IPS-18a (cell line): ENCODE measurements at regions not wholly inside any gene's neighbourhood (a gene's known extent, or its start where the extent isn't known, plus 50 kb on each side); places are given as distances from the start of the nearest gene placed in this dataset.

ENCODE experiments used
- H3K27ac ChIP-seq: one replicate; pipeline ENCODE4 v1.5.1; 2013; ENCODE audit warnings: low read length
- H3K27me3 ChIP-seq: one replicate; pipeline ENCODE4 v1.6.1; 2013; ENCODE audit warnings: mild to moderate bottlenecking, low read length; ENCODE audit not compliant: control insufficient read depth, insufficient read depth
- H3K36me3 ChIP-seq: one replicate; pipeline ENCODE4 v1.6.1; 2013; ENCODE audit warnings: low read depth, low read length; ENCODE audit not compliant: control insufficient read depth
- H3K4me1 ChIP-seq: one replicate; pipeline ENCODE4 v1.6.1; 2013; ENCODE audit warnings: low read depth, low read length; ENCODE audit not compliant: control insufficient read depth
- H3K4me3 ChIP-seq: one replicate; pipeline ENCODE4 v1.5.1; 2013; ENCODE audit warnings: low read length
- H3K9ac ChIP-seq: one replicate; pipeline ENCODE4 v1.6.1; 2013; ENCODE audit warnings: mild to moderate bottlenecking, low read length, moderate library complexity
- H3K9me3 ChIP-seq: one replicate; pipeline ENCODE4 v1.6.1; 2013; ENCODE audit warnings: low read depth, low read length; ENCODE audit not compliant: control insufficient read depth

DNA sequence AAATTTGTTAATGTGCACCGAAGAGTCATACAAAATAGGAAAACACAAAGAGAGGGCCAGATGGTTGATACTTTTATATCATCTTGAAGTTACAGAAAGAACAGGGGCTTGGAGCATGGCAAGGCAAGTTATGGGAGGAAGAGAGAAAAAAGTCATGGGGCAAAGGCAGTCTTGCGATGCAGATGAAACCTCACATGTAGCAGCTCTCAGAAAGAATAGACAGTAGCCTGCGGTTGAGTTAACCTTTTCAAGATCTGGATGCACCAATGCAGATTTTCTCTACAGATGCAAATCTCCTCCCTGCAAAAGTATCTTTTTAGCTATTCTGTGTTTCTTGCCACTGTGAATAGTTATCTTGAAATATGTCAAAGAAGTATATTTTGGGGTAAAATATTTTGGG lies 243.9 kb downstream of the TMEM167A start:
- Histone ChIP-seq H3K27me3 (no peaks in the 10 kb centered on the region), H3K9ac (no peak overlapping the region), H3K4me3 (no peak overlapping the region), H3K36me3 (no peaks in the 10 kb centered on the region), H3K4me1 (peaks cover 14% of the 10 kb centered on the region), H3K9me3 (peaks cover 11% of the 10 kb centered on the region), H3K27ac (no peak overlapping the region)

- Histone ChIP-seq H3K9ac (no peak overlapping the region), H3K4me1 (peaks cover 14% of the 10 kb centered on the region), H3K27me3 (no peaks in the 10 kb centered on the region), H3K27ac (no peak overlapping the region), H3K36me3 (no peaks in the 10 kb centered on the region), H3K4me3 (no peak overlapping the region), H3K9me3 (peaks cover 11% of the 10 kb centered on the region)
Measured at GRCh38 chr5:82832445-82832844, 244.7 kb downstream of the TMEM167A start.

- no peak overlapping the region for H3K9ac ChIP-seq
- no peaks in the 10 kb centered on the region for H3K9me3 ChIP-seq
- H3K36me3 ChIP-seq: no peaks in the 10 kb centered on the region
- no peak overlapping the region for H3K27ac ChIP-seq
- H3K4me1 ChIP-seq: peaks cover 3% of the 10 kb centered on the region
- no peak overlapping the region for H3K4me3 ChIP-seq
- no peaks in the 10 kb centered on the region for H3K27me3 ChIP-seq
Measured at GRCh38 chr5:82828211-82828610, 249.0 kb downstream of the TMEM167A start.

GRCh38 chr5:82827651-82828050 lies 249.5 kb downstream of the TMEM167A start:
- H3K9ac ChIP-seq: no peak overlapping the region
- no peak overlapping the region for H3K4me3 ChIP-seq
- H3K9me3 ChIP-seq: no peaks in the 10 kb centered on the region
- no peaks in the 10 kb centered on the region for H3K36me3 ChIP-seq
- no peaks in the 10 kb centered on the region for H3K4me1 ChIP-seq
- no peak overlapping the region for H3K27ac ChIP-seq
- no peaks in the 10 kb centered on the region for H3K27me3 ChIP-seq

DNA sequence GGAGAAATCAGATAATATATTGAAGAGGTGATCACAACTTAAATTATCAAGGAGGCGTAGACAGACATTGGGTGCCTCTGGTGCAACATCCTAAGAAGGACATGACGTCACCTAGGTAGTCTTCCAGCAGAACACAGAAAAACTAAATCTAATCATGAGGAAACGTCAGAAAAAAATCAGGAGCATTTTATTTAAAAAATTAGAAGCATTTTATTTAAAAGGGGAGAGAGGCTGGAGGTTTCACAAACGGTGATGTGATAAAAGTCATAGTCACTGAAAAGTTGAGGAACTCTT lies 254.6 kb downstream of the TMEM167A start:
- Histone ChIP-seq H3K9ac (no peak overlapping the region), H3K4me3 (no peak overlapping the region), H3K36me3 (no peaks in the 10 kb centered on the region), H3K9me3 (no peaks in the 10 kb centered on the region), H3K27me3 (no peaks in the 10 kb centered on the region), H3K27ac (no peak overlapping the region), H3K4me1 (peaks cover 14% of the 10 kb centered on the region)

DNA sequence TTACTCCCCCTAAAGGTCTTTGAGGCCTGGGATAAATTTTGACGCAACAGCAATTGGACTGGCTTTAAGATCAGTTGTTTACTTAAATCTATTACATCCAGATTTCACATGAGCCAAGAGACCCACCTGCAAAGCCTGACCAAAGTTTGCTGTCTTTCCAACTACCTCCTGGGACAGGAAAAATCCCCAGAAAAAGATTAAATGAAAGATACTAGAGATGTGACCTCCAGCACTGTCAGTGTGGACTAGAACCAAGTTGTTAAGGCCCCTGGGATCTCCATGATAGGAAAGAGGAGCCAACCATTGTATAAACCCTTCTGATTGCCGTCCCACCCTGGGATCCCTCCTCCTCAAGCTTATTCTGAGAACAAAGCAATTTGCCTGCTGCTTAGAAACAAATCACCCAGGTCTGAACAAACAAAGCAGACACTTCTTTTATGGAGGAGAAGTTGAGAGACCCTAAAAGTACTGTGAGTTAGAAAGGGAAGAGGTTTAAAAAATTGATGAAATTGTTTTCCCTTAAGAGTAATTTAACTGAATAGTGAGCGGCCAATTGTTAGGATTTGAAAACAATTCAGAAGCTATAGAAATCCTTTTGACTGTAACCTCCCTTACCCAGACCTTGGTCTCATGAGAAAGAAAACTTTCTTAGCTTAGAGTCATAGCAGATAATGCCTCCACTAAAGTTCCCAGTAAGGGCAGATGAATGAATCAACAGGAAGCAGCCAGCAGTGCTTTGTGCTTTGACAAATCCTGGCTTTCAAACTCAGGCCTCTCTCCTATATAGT lies 255.2 kb downstream of the TMEM167A start:
- Histone ChIP-seq H3K36me3 (no peaks in the 10 kb centered on the region), H3K9me3 (no peaks in the 10 kb centered on the region), H3K9ac (no peak overlapping the region), H3K4me3 (no peak overlapping the region), H3K27me3 (no peaks in the 10 kb centered on the region), H3K27ac (no peak overlapping the region), H3K4me1 (peaks cover 14% of the 10 kb centered on the region)

DNA sequence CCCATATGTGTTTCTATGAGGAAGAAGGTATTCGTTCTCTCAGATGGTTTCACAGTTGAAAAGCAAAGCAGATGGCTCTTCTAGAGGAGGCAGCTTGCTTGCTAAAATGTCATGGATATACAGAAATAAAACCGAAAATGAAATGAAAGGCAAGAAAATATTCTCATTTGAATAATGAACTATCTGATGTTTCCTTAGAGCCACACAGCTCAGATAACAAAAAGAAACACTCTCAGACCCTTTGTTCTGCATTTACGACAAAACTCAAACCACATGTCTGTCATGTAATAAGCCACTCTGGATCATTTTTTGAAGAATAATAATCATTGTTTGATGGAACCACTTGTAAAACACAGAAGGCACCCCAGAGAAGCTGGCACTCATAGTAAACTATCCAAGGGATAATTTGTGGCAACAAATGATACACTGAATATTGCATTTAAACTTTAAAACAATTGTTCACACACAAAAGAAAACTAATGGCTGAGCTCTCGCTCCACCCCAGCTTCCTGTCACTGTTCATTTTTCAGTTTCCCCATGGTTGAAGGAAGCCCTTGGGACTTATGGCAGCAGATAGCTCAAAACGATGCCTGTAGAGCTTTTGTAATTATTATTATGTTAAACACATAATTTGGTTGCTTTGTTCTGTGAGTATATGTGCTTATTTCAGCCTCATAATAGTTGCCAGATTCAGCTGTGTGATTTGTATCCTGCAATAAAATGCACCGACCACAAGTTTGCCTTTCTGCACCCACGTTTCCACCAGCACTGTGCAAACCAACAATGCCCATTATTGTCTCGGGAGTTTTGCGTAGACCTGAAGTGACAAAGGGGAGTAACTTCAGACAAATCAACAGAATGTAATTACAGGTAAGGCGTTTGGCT lies 256.0 kb downstream of the TMEM167A start:
- H3K4me1 ChIP-seq: peaks cover 14% of the 10 kb centered on the region
- no peaks in the 10 kb centered on the region for H3K36me3 ChIP-seq
- H3K4me3 ChIP-seq: no peak overlapping the region
- H3K9ac ChIP-seq: no peak overlapping the region
- H3K27me3 ChIP-seq: no peaks in the 10 kb centered on the region
- no peak overlapping the region for H3K27ac ChIP-seq
- no peaks in the 10 kb centered on the region for H3K9me3 ChIP-seq

GRCh38 chr5:82820188-82820587 lies 257.0 kb downstream of the TMEM167A start:
- no peak overlapping the region for H3K9ac ChIP-seq

DNA sequence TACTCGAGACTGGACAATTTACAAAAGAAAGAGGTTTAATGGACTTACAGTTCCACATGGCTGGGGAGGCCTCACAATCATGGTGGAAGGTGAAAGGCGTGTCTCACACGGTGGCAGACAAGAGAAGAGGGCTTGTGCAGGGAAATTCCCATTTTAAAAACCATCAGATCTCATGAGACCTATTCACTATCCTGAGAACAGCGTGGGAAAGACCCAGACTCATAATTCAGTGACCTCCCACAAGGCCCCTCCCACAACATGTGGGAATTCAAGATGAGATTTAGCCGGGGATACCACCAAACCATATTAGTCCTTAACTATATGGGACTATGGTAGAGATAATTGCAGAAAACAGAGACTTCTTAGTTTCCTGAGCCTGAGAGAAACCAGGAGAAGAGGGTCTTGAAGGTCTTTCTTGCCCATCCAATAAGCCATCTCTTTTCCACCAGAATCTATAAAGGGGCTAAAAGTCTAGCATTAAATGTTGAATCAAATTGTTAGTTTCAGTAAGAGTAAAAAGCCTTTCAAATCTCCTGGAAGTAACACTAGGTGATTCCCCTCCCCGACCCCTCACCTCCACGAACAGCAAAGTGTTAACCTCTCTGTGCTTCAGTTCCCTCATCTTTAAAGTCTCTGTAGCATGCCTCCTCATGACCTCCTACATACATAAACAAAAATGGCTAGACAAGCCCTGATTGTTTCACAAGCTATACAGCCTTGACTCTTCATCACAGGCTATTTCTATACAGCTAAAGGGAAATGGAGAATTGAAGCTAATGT lies 259.1 kb downstream of the TMEM167A start:
- Histone ChIP-seq H3K27me3 (no peaks in the 10 kb centered on the region), H3K4me3 (no peak overlapping the region), H3K36me3 (no peaks in the 10 kb centered on the region), H3K4me1 (peaks cover 22% of the 10 kb centered on the region), H3K9ac (no peak overlapping the region), H3K9me3 (no peaks in the 10 kb centered on the region), H3K27ac (no peak overlapping the region)

More at GRCh38 chr5:82820188-82820587, 257.0 kb downstream of the TMEM167A start:
- no peaks in the 10 kb centered on the region for H3K9me3 ChIP-seq
- H3K36me3 ChIP-seq: no peaks in the 10 kb centered on the region
- no peaks in the 10 kb centered on the region for H3K27me3 ChIP-seq
- no peak overlapping the region for H3K4me3 ChIP-seq
- peaks cover 17% of the 10 kb centered on the region for H3K4me1 ChIP-seq
- H3K27ac ChIP-seq: no peak overlapping the region

- Histone ChIP-seq H3K9ac (no peak overlapping the region), H3K36me3 (no peaks in the 10 kb centered on the region), H3K27me3 (no peaks in the 10 kb centered on the region), H3K27ac (no peak overlapping the region), H3K4me1 (peaks cover 23% of the 10 kb centered on the region), H3K9me3 (no peaks in the 10 kb centered on the region), H3K4me3 (no peak overlapping the region)
Measured at GRCh38 chr5:82816926-82817325, 260.3 kb downstream of the TMEM167A start.

DNA sequence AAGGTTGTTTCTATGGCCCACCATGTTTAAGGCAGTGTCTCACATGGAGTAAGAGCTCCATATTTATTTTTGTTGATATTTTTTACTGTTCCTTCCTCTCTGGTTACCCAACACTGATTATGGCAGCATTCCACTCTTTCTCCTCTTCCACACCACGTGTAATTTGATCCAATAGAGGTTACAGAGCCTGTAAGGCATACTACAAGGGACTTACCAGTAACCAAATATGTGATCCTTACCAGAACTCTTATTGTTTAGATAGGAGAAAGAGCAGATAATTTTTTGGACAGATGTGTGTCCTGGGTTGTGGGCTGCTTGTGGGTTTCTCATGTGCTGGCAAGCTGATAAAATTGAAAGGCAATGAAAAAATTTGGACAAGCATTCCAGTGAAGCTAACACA lies 261.3 kb downstream of the TMEM167A start:
- Histone ChIP-seq H3K4me1 (peaks cover 15% of the 10 kb centered on the region), H3K27me3 (no peaks in the 10 kb centered on the region), H3K9me3 (no peaks in the 10 kb centered on the region), H3K4me3 (no peak overlapping the region), H3K36me3 (no peaks in the 10 kb centered on the region), H3K27ac (no peak overlapping the region), H3K9ac (no peak overlapping the region)
